HG03108 (cell line): ENCODE measurements at regions not wholly inside any gene's neighbourhood (a gene's known extent, or its start where the extent isn't known, plus 50 kb on each side); places are given as distances from the start of the nearest gene placed in this dataset.

ENCODE experiments used
- ATAC-seq: cut with Tn5 transposase; IDR thresholded peaks from one replicate; pipeline ENCODE4 v1.9.1; 2021; ENCODE audit warnings: moderate library complexity; ENCODE audit not compliant: unreplicated experiment

DNA sequence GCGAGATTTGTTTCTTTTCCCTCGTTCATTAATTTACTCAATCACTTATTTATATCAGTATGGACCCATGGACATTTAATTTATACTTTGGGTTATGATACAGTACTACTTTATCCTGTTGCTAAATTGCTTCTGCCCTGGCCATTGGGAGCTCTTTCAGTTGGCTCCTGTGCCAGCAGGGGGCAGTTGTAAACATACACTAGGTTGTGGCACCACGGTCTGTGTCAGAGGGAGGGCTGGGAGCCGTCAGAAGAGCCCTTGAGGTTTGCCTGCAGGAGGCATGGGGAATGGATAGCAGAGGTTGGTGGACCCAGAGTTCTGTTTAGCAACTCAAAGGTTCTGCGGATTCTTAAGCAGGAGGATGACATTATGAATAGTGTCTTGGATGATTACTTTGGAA, 94.3 kb downstream of the ERCC5 start:
- ATAC-seq, result no peak

DNA sequence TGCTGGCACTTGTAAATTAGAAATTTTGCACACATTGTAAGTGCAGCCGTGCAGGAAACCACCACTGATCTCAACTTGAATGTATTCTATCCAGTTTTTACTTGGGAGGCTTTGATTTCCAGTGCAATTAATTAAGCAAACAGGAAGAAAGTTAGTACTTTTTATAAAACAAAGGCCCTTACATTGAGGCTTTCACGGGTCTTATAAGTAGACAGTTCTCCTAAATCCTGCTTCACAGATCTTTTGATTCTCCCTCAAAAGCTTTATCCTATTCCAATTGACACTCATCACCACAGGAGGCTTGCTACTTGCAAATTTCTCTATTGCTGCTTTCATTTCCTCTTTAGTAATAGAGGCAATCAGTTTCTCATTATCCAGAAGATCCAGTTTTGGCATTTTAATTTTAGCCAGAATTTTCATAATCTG, 90.1 kb downstream of the ERCC5 start:
- no peak for ATAC-seq

DNA sequence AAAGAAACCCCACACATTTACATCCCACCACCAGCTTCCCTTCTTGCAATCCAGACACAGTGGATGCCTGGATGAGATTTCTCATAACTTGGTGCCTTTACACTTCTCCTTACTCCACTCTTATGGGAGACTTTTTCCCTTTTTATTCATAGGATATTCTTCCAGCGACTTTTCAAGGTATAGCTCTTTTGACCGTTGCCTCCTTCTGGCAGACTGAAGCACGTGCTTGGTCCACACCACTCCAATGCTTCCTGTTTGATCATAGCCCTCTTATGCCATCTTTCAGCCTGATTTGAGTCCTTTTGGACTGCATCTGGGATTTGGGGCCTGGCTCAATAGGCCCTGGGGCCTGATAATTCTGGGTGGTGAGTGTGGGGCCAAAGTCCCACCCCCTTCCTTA, 87.7 kb downstream of the ERCC5 start:
- no peak for ATAC-seq

GRCh38 chr13:102933122-102933521, 87.3 kb downstream of the ERCC5 start:
- ATAC-seq, result no peak

GRCh38 chr13:102932331-102932730, 86.5 kb downstream of the ERCC5 start:
- ATAC-seq, result no peak

DNA sequence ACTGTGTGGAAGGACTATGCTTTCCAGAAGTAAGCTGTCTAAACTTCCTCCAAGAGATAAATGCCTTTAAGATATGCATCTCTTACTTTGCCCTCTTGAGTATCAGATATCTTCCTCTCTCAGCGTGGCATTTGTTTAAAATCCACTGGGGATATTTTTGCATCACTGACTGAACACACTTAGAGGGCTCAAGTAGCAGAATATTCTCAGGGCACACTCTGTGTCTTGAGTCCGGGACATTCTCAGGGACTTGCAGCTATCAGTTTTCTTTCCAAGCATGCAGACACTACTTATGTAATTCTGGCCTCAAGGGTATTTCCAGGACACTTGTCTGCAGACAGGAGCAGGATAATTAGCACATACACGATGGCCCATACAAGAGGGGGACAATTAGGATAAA, 84.7 kb downstream of the ERCC5 start:
- ATAC-seq, result no peak

DNA sequence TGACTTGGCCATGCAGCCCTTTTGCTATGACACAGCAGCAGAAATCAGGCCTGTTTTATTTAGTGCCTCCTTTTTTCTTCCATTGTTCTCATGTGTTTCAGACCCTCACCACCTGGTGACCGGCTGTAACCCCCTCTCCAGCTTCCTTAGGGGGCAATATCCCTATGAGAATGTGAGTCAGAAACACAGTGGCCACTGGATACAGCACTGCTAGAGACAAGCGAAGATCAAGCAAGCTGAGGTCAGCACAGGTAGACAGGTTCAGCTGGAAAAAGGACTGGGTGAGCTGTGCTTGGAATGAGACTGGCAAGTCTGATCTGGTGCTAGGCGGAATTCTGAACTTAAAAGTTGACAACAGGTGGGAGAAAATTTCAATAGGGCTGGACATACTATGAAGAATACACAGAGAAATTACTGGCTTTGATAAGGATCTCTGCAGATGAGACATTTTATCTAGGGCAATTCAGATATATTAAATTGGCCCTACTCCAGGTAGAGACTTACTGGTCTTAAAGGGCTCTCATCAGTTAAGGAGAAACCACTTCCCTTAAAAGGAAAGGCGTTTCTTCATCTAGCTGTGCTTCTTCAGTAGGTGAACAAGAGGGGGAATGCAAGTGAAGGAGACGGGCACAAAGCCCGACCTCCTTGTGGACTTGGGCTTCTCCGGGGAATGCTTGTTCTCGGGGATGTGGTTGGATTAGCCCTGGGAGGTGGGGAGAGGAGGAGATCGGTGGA, 83.3 kb downstream of the ERCC5 start:
- no peak for ATAC-seq
